Osteocyte (in vitro differentiated cells): ENCODE measurements at regions not wholly inside any gene's neighbourhood (a gene's known extent, or its start where the extent isn't known, plus 50 kb on each side); places are given as distances from the start of the nearest gene placed in this dataset.
"Not testable (repeated sequence)": the region's sequence is repeated elsewhere in the genome, so short reads cannot be mapped to it uniquely, and the experiment has no call there.

ENCODE experiments used
- DNase-seq: peaks from one replicate; pipeline ENCODE4 v3.0.0; 2021; ENCODE audit warnings: mixed read lengths; ENCODE audit not compliant: unreplicated experiment; ENCODE audit errors: extremely low spot score
- H3K27ac Mint-ChIP-seq: one replicate; pipeline ENCODE4 v1.8.0; 2021; ENCODE audit warnings: mild to moderate bottlenecking, mixed read lengths; ENCODE audit not compliant: unreplicated experiment
- H3K27me3 Mint-ChIP-seq: one replicate; pipeline ENCODE4 v1.8.0; 2021; ENCODE audit warnings: mixed read lengths; ENCODE audit not compliant: unreplicated experiment
- H3K36me3 Mint-ChIP-seq: one replicate; pipeline ENCODE4 v1.8.0; 2021; ENCODE audit warnings: mixed read lengths; ENCODE audit not compliant: unreplicated experiment
- H3K4me1 Mint-ChIP-seq: one replicate; pipeline ENCODE4 v1.8.0; 2021; ENCODE audit warnings: mixed read lengths; ENCODE audit not compliant: unreplicated experiment
- H3K4me3 Mint-ChIP-seq: one replicate; pipeline ENCODE4 v1.8.0; 2021; ENCODE audit warnings: mild to moderate bottlenecking, moderate library complexity, mixed read lengths; ENCODE audit not compliant: unreplicated experiment
- H3K9me3 Mint-ChIP-seq: one replicate; pipeline ENCODE4 v1.8.0; 2021; ENCODE audit warnings: mixed read lengths; ENCODE audit not compliant: unreplicated experiment
- CTCF ChIP-seq: fragments of 200-600 bp; sonication (generic); IDR thresholded peaks from 2 replicates; pipeline ENCODE4 v1.5.0; 2021; ENCODE audit warnings: antibody characterized with exemption, mild to moderate bottlenecking, moderate library complexity

GRCh38 chr14:43665570-43666267 lies 841.4 kb downstream of the FSCB start:
- H3K27me3 Mint-ChIP-seq: no peaks in the 10 kb centered on the region
- no peak for TF ChIP-seq CTCF
- H3K36me3 Mint-ChIP-seq: no peaks in the 10 kb centered on the region
- H3K27ac Mint-ChIP-seq: no peak overlapping the region
- no peaks in the 10 kb centered on the region for H3K4me1 Mint-ChIP-seq
- DNase-seq: no peak
- H3K4me3 Mint-ChIP-seq: no peak overlapping the region
- peaks cover 15% of the 10 kb centered on the region for H3K9me3 Mint-ChIP-seq

GRCh38 chr14:43655194-43655593 lies 851.9 kb downstream of the FSCB start:
- not testable (repeated sequence) for H3K4me3 Mint-ChIP-seq, DNase-seq, H3K27ac Mint-ChIP-seq, H3K36me3 Mint-ChIP-seq, H3K4me1 Mint-ChIP-seq, H3K27me3 Mint-ChIP-seq
- H3K9me3 Mint-ChIP-seq: peaks cover 50% of the 10 kb centered on the region

- TF ChIP-seq CTCF: no peak
- H3K9me3 Mint-ChIP-seq: peaks cover 58% of the 10 kb centered on the region
- H3K36me3 Mint-ChIP-seq: no peaks in the 10 kb centered on the region
- H3K4me1 Mint-ChIP-seq: no peaks in the 10 kb centered on the region
- H3K27me3 Mint-ChIP-seq: no peaks in the 10 kb centered on the region
- H3K4me3 Mint-ChIP-seq: no peak overlapping the region
- DNase-seq: no peak
- H3K27ac Mint-ChIP-seq: no peak overlapping the region
These were observed 855.2 kb downstream of the FSCB start for GRCh38 chr14:43651896-43652295.

- H3K36me3 Mint-ChIP-seq: no peaks in the 10 kb centered on the region
- no peak for DNase-seq
- no peak overlapping the region for H3K27ac Mint-ChIP-seq
- H3K4me1 Mint-ChIP-seq: no peaks in the 10 kb centered on the region
- H3K9me3 Mint-ChIP-seq: peaks cover 54% of the 10 kb centered on the region
- H3K4me3 Mint-ChIP-seq: no peak overlapping the region
- H3K27me3 Mint-ChIP-seq: no peaks in the 10 kb centered on the region
- TF ChIP-seq CTCF: no peak
These were observed 855.8 kb downstream of the FSCB start for GRCh38 chr14:43651185-43651787.

GRCh38 chr14:43649508-43649907 lies 857.6 kb downstream of the FSCB start:
- H3K36me3 Mint-ChIP-seq: no peaks in the 10 kb centered on the region
- no peak overlapping the region for H3K27ac Mint-ChIP-seq
- H3K4me1 Mint-ChIP-seq: no peaks in the 10 kb centered on the region
- peaks cover 52% of the 10 kb centered on the region for H3K9me3 Mint-ChIP-seq
- no peak for TF ChIP-seq CTCF
- no peaks in the 10 kb centered on the region for H3K27me3 Mint-ChIP-seq
- no peak for DNase-seq
- H3K4me3 Mint-ChIP-seq: no peak overlapping the region
